Spinal cord (tissue), 9 donors: ENCODE measurements at regions not wholly inside any gene's neighbourhood (a gene's known extent, or its start where the extent isn't known, plus 50 kb on each side); places are given as distances from the start of the nearest gene placed in this dataset.

ENCODE experiments used
- DNase-seq, 6 donors: peaks; one replicate each; pipeline versions ENCODE4 v3.0.0 to v3.0.0-alpha.2; 2013 to 2015; ENCODE audit warnings: low spot score in 6 of 6, low read depth in 4 of 6
- H3K27ac ChIP-seq: one replicate; pipeline ENCODE4 v1.5.1; 2013; ENCODE audit warnings: low read depth, low read length, control low read depth
- H3K27me3 ChIP-seq: one replicate; pipeline ENCODE4 v1.6.1; 2013; ENCODE audit warnings: low read length; ENCODE audit not compliant: control insufficient read depth, insufficient read depth
- H3K36me3 ChIP-seq: one replicate; pipeline ENCODE4 v1.6.1; 2013; ENCODE audit warnings: low read length; ENCODE audit not compliant: control insufficient read depth, insufficient read depth
- H3K4me1 ChIP-seq: one replicate; pipeline ENCODE4 v1.6.1; 2013; ENCODE audit warnings: low read length; ENCODE audit not compliant: control insufficient read depth, insufficient read depth
- H3K4me3 ChIP-seq: one replicate; pipeline ENCODE4 v1.5.1; 2013; ENCODE audit warnings: low read depth, low read length, control low read depth
- H3K9me3 ChIP-seq: one replicate; pipeline ENCODE4 v1.6.1; 2013; ENCODE audit warnings: low read length; ENCODE audit not compliant: control insufficient read depth, insufficient read depth
- WGBS: methylation state at CpG from one replicate; pipeline ENCODE4 v1.1.5; 2013; ENCODE audit warnings: missing lambda C conversion rate; ENCODE audit not compliant: insufficient coverage; 5-methylcytosine and 5-hydroxymethylcytosine counted together
- donor health status: healthy.

DNA sequence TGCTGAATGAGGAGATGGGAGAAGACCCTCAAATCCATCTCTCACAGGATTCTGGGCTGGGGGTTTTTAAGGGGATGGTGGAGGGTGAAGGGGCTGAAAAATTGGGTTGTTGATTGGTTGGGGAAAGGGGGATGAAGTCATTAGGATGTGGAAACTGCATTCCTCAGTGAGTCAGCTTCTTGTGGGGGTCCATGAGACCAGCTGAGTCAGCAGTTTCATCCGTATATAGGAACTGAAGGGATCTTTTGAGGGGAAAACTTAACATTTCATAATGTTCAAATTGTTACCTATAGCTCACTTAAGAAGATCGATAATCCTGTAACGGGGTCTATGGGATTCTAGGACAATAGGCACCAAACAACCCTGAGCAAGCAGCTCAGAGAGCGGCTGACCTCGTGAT lies 213.4 kb downstream of the CBLN1 start:
- Histone ChIP-seq H3K36me3 (no peaks in the 10 kb centered on the region), H3K4me3 (no peak overlapping the region), H3K27ac (no peak overlapping the region), H3K9me3 (no peaks in the 10 kb centered on the region), H3K4me1 (no peaks in the 10 kb centered on the region), H3K27me3 (no peaks in the 10 kb centered on the region)
- no peak for DNase-seq
- WGBS = 90% methylated on average over 2 of the region's 5 CpGs

- H3K4me1 ChIP-seq = no peaks in the 10 kb centered on the region
- DNase-seq = no peak
- no peaks in the 10 kb centered on the region for H3K36me3 ChIP-seq
- no peak overlapping the region for H3K27ac ChIP-seq
- H3K27me3 ChIP-seq = no peaks in the 10 kb centered on the region
- WGBS = 60% methylated on average over 3 of the region's 4 CpGs
- H3K4me3 ChIP-seq = no peak overlapping the region
- no peaks in the 10 kb centered on the region for H3K9me3 ChIP-seq
Measured at GRCh38 chr16:49067776-49068175, 213.9 kb downstream of the CBLN1 start.

GRCh38 chr16:49061137-49061714 lies 220.4 kb downstream of the CBLN1 start:
- 83% methylated on average over 1 of the region's 3 CpGs for WGBS
- no peaks in the 10 kb centered on the region for H3K27me3 ChIP-seq
- no peaks in the 10 kb centered on the region for H3K9me3 ChIP-seq
- peaks cover 4% of the 10 kb centered on the region for H3K4me1 ChIP-seq
- no peak overlapping the region for H3K4me3 ChIP-seq
- no peaks in the 10 kb centered on the region for H3K36me3 ChIP-seq
- DNase-seq = peak in 1 of 6 donors; percentile 67
- H3K27ac ChIP-seq = no peak overlapping the region

DNA sequence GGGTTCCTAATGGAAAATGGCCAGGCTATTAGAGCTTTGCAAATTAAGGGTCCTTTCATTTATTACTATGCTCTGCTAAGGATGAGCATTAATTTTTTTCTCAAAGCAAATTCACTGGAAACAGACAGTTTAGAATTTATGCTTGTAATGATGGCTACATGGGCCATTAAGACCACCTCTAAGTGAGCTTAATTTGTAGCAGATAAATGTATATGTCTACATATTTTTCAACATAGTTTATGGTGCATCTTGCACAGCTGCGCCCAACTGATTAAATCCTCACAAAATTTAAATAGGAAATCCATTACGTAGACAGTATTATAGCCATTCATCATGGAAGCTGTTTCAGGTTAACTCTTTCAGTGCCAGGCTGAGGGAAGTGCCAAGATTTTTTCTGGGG lies 220.9 kb downstream of the CBLN1 start:
- Histone ChIP-seq H3K27me3 (no peaks in the 10 kb centered on the region), H3K36me3 (no peaks in the 10 kb centered on the region), H3K9me3 (no peaks in the 10 kb centered on the region), H3K27ac (no peak overlapping the region), H3K4me3 (no peak overlapping the region), H3K4me1 (peaks cover 4% of the 10 kb centered on the region)
- DNase-seq = peak in 2 of 6 donors; percentile 8 to 91
- WGBS = 0% methylated on average over 1 of the region's 2 CpGs

- peaks cover 4% of the 10 kb centered on the region for H3K4me1 ChIP-seq
- DNase-seq = no peak
- WGBS = no CpG with 5 or more reads among the region's 2 CpGs
- H3K27ac ChIP-seq = no peak overlapping the region
- no peaks in the 10 kb centered on the region for H3K27me3 ChIP-seq
- H3K9me3 ChIP-seq = no peaks in the 10 kb centered on the region
- H3K36me3 ChIP-seq = no peaks in the 10 kb centered on the region
- H3K4me3 ChIP-seq = no peak overlapping the region
Measured at GRCh38 chr16:49058382-49058781, 223.3 kb downstream of the CBLN1 start.

DNA sequence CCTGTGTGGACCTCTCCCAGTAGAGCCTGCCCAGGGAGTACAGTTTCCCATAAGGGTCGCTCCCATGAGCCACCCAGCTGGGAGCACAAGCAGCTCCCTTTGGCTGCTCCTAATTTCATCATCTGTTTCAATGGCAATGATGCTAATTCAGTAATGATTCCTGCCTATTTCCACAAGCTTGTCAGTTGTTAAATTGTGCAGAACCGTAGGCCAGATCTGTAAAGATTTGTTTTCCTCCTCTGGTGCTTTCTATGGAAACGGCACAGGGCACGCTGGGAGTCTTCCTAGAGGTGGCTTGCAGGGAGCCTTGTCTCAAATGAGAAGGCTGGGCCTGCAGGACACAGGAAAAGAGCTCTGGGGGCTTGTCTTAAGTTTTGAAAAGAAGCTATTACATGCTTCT lies 223.7 kb downstream of the CBLN1 start:
- H3K27ac ChIP-seq = no peak overlapping the region
- no peaks in the 10 kb centered on the region for H3K9me3 ChIP-seq
- DNase-seq = peak in 1 of 6 donors; percentile 63
- H3K36me3 ChIP-seq = no peaks in the 10 kb centered on the region
- WGBS = 51% methylated on average over 3 of the region's 4 CpGs
- no peak overlapping the region for H3K4me3 ChIP-seq
- H3K27me3 ChIP-seq = no peaks in the 10 kb centered on the region
- H3K4me1 ChIP-seq = peaks cover 4% of the 10 kb centered on the region

GRCh38 chr16:49057391-49057790 lies 224.2 kb downstream of the CBLN1 start:
- no peak for DNase-seq
- H3K4me1 ChIP-seq = peaks cover 4% of the 10 kb centered on the region
- no peaks in the 10 kb centered on the region for H3K9me3 ChIP-seq
- H3K36me3 ChIP-seq = no peaks in the 10 kb centered on the region
- no peak overlapping the region for H3K4me3 ChIP-seq
- WGBS = 83% methylated on average over 2 of the region's 2 CpGs
- H3K27ac ChIP-seq = no peak overlapping the region
- no peaks in the 10 kb centered on the region for H3K27me3 ChIP-seq

DNA sequence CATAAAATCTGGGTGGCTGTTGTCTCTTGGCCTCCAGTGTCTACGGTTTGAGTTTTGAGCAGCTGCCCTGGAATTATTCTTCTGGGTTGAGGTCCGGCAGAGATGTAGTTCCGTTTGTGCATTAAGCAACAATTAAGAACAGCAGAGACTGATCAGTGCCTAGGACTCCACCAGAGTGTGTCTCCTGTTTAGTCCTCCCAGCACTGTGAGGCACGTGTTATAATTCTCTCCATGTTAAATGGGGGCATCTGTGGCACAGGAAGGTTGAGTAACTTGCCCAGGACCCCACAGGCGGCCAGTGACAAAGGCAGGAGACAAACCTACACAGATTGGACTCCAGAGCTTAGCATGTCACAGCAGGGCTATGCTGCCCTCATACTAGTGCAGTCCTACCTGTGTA lies 225.1 kb downstream of the CBLN1 start:
- Histone ChIP-seq H3K27ac (no peak overlapping the region), H3K9me3 (no peaks in the 10 kb centered on the region), H3K4me1 (peaks cover 5% of the 10 kb centered on the region), H3K27me3 (no peaks in the 10 kb centered on the region), H3K4me3 (no peak overlapping the region), H3K36me3 (no peaks in the 10 kb centered on the region)
- no peak for DNase-seq
- 83% methylated on average over 4 of the region's 5 CpGs for WGBS

- Histone ChIP-seq H3K4me1 (peaks cover 6% of the 10 kb centered on the region), H3K9me3 (no peaks in the 10 kb centered on the region), H3K27me3 (no peaks in the 10 kb centered on the region), H3K27ac (no peak overlapping the region), H3K4me3 (no peak overlapping the region), H3K36me3 (no peaks in the 10 kb centered on the region)
- no peak for DNase-seq
- 64% methylated on average over 3 of the region's 6 CpGs for WGBS
Measured at GRCh38 chr16:49055824-49056545, 225.7 kb downstream of the CBLN1 start.

GRCh38 chr16:49055291-49055690 lies 226.3 kb downstream of the CBLN1 start:
- Histone ChIP-seq H3K4me1 (peaks cover 6% of the 10 kb centered on the region), H3K9me3 (no peaks in the 10 kb centered on the region), H3K27ac (no peak overlapping the region), H3K27me3 (no peaks in the 10 kb centered on the region), H3K36me3 (no peaks in the 10 kb centered on the region), H3K4me3 (no peak overlapping the region)
- WGBS = no CpG with 5 or more reads among the region's 5 CpGs
- no peak for DNase-seq
